IMR-90 (cell line): ENCODE measurements at regions not wholly inside any gene's neighbourhood (a gene's known extent, or its start where the extent isn't known, plus 50 kb on each side); places are given as distances from the start of the nearest gene placed in this dataset.

ENCODE experiments used
- ATAC-seq: fragments of 200-7000 bp; cut with Tn5 transposase; 2 replicates; pipeline ENCODE4 v1.9.1; 2020; ENCODE audit warnings: low read depth, mild to moderate bottlenecking, moderate library complexity
- BruUV-seq: library from RNA; stranded (reverse); fragments of 400-500 nt; replicated peaks from 2 replicates; lab custom pipeline; 2021; lab: Mats Ljungman, UMichigan
- CTCF ChIA-PET: fragments of 300-600 bp; formaldehyde crosslinking; extraction: SDS; loops from one replicate; lab custom pipeline; 2021; ENCODE audit warnings: antibody characterized with exemption; lab: Yijun Ruan, JAX
- POLR2A ChIA-PET: fragments of 300-600 bp; sonication (Branson Sonifier 250); formaldehyde crosslinking; loops from one replicate; lab custom pipeline; 2022; ENCODE audit warnings: antibody characterized with exemption; ENCODE audit not compliant: unreplicated experiment; lab: Charles Lee
- DNase-seq: peaks from one replicate; pipeline ENCODE4 v3.0.0; 2013
- H2AFZ ChIP-seq: replicated peaks from 2 replicates; pipeline ENCODE3; 2013; ENCODE audit warnings: low read length, mild to moderate bottlenecking; ENCODE audit not compliant: poor library complexity
- H2AK5ac ChIP-seq: 2 replicates; pipeline ENCODE4 v1.6.1; 2013; ENCODE audit warnings: low read depth, low read length, inconsistent platforms
- H2AK9ac ChIP-seq: replicated peaks from 2 replicates; pipeline ENCODE3; 2013; ENCODE audit warnings: mild to moderate bottlenecking, low read depth, low read length, moderate library complexity; ENCODE audit not compliant: poor library complexity
- H2BK120ac ChIP-seq: 2 replicates; pipeline ENCODE4 v1.6.1; 2013; ENCODE audit warnings: low read depth, low read length, inconsistent platforms
- H2BK15ac ChIP-seq: 3 replicates; pipeline ENCODE4 v1.6.1; 2013; ENCODE audit warnings: low read depth, low read length, inconsistent platforms
- H2BK20ac ChIP-seq: 2 replicates; pipeline ENCODE4 v1.6.1; 2013; ENCODE audit warnings: low read depth, mild to moderate bottlenecking, inconsistent platforms, low read length, moderate library complexity
- H2BK5ac ChIP-seq: 2 replicates; pipeline ENCODE4 v1.6.1; 2013; ENCODE audit warnings: mild to moderate bottlenecking, low read depth, low read length, inconsistent platforms; ENCODE audit not compliant: poor library complexity, severe bottlenecking
- H3K14ac ChIP-seq: replicated peaks from 2 replicates; pipeline ENCODE4 v1.6.1; 2013; ENCODE audit warnings: low read depth, low read length, inconsistent platforms
- H3K18ac ChIP-seq: 2 replicates; pipeline ENCODE4 v1.6.1; 2013; ENCODE audit warnings: low read depth, low read length, control low read depth
- H3K23ac ChIP-seq: 2 replicates; pipeline ENCODE4 v1.6.1; 2013; ENCODE audit warnings: low read depth, low read length, inconsistent platforms
- H3K27ac ChIP-seq: 2 replicates; pipeline ENCODE4 v1.5.1; 2013; ENCODE audit warnings: mild to moderate bottlenecking, control low read depth, low read length; ENCODE audit not compliant: insufficient read depth
- H3K27me3 ChIP-seq: 2 replicates; pipeline ENCODE4 v1.6.1; 2013; ENCODE audit warnings: low read length; ENCODE audit not compliant: control insufficient read depth, insufficient read depth
- H3K36me3 ChIP-seq: 2 replicates; pipeline ENCODE4 v1.6.1; 2013; ENCODE audit warnings: low read length, mixed read lengths; ENCODE audit not compliant: control insufficient read depth, insufficient read depth
- H3K4ac ChIP-seq: 2 replicates; pipeline ENCODE4 v1.6.1; 2013; ENCODE audit warnings: low read depth, low read length, inconsistent platforms
- H3K4me1 ChIP-seq: 2 replicates; pipeline ENCODE4 v1.6.1; 2013; ENCODE audit warnings: low read length, mixed read lengths; ENCODE audit not compliant: control insufficient read depth, insufficient read depth
- H3K4me2 ChIP-seq: 2 replicates; pipeline ENCODE4 v1.6.1; 2013; ENCODE audit warnings: low read depth, mild to moderate bottlenecking, control low read depth, low read length, moderate library complexity
- H3K4me3 ChIP-seq: 2 replicates; pipeline ENCODE4 v1.5.1; 2013; ENCODE audit warnings: low read depth, mild to moderate bottlenecking, control low read depth, low read length, moderate library complexity; ENCODE audit not compliant: insufficient read depth
- H3K56ac ChIP-seq: 2 replicates; pipeline ENCODE4 v1.6.1; 2013; ENCODE audit warnings: low read length, inconsistent platforms; ENCODE audit not compliant: insufficient read depth; ENCODE audit errors: extremely low read depth
- H3K79me1 ChIP-seq, 2 experiments: 2 replicates each; pipeline ENCODE4 v1.6.1; 2013; ENCODE audit warnings: low read length in 2 of 2, inconsistent platforms in 1 of 2, low read depth in 1 of 2
- H3K9ac ChIP-seq: 2 replicates; pipeline ENCODE4 v1.6.1; 2013; ENCODE audit warnings: low read depth, low read length, control low read depth
- H3K9me1 ChIP-seq: 2 replicates; pipeline ENCODE4 v1.6.1; 2013; ENCODE audit warnings: low read length, inconsistent platforms; ENCODE audit not compliant: insufficient read depth
- H3K9me3 ChIP-seq: 2 replicates; pipeline ENCODE4 v1.6.1; 2013; ENCODE audit warnings: low read length; ENCODE audit not compliant: control insufficient read depth, insufficient read depth
- H4K20me1 ChIP-seq: 2 replicates; pipeline ENCODE4 v1.6.1; 2013; ENCODE audit warnings: low read length, inconsistent platforms; ENCODE audit not compliant: insufficient read depth
- H4K5ac ChIP-seq: 2 replicates; pipeline ENCODE4 v1.6.1; 2013; ENCODE audit warnings: mild to moderate bottlenecking, low read depth, low read length, control low read depth
- H4K8ac ChIP-seq, 2 experiments: 2 replicates each; pipeline ENCODE4 v1.6.1; 2013; ENCODE audit warnings: low read depth in 2 of 2, low read length in 2 of 2, control low read depth in 1 of 2, inconsistent platforms in 1 of 2
- H4K91ac ChIP-seq: 2 replicates; pipeline ENCODE4 v1.6.1; 2013; ENCODE audit warnings: low read depth, low read length, inconsistent platforms; ENCODE audit not compliant: insufficient read depth
- BHLHE40 ChIP-seq: fragments of 150-350 bp; IDR thresholded peaks from 2 replicates; pipeline ENCODE4 v1.6.1; 2016; ENCODE audit warnings: mild to moderate bottlenecking, low read depth, low read length
- CHD1 ChIP-seq: IDR thresholded peaks from 2 replicates; pipeline ENCODE4 v1.6.1; 2012; ENCODE audit warnings: low read depth, low read length, improper control_type of control experiment
- MAZ ChIP-seq: IDR thresholded peaks from 2 replicates; pipeline ENCODE4 v1.6.1; 2012; ENCODE audit warnings: low read depth, mild to moderate bottlenecking, low read length, improper control_type of control experiment, moderate library complexity, borderline replicate concordance
- RCOR1 ChIP-seq: IDR thresholded peaks from 2 replicates; pipeline ENCODE4 v1.6.1; 2012; ENCODE audit warnings: mild to moderate bottlenecking, low read length, improper control_type of control experiment; ENCODE audit not compliant: insufficient replicate concordance
- RFX5 ChIP-seq: IDR thresholded peaks from 2 replicates; pipeline ENCODE4 v1.8.0; 2012; ENCODE audit warnings: low read depth, mild to moderate bottlenecking, low read length, moderate library complexity
- SMC3 ChIP-seq: fragments of 150-350 bp; IDR thresholded peaks from 2 replicates; pipeline ENCODE4 v1.6.1; 2016; ENCODE audit warnings: low read depth, mild to moderate bottlenecking, antibody characterized with exemption, low read length, moderate library complexity
- WGBS, 2 experiments: methylation state at CpG; one replicate each; pipeline versions ENCODE4 v1.1.5 to v1.1.7; 2013; ENCODE audit warnings: missing lambda C conversion rate in 2 of 2; ENCODE audit not compliant: insufficient read length in 1 of 2; ENCODE audit errors: extremely low coverage in 2 of 2; 5-methylcytosine and 5-hydroxymethylcytosine counted together
- dilution Hi-C: fragments of 300-500 bp; cut with HindIII; formaldehyde crosslinking; loops from one replicate; pipeline ENCODE4 v1.14.3; 2018; ENCODE audit warnings: low sequenced_read_pairs; ENCODE audit not compliant: unreplicated experiment
- in situ Hi-C: fragments of 300-500 bp; cut with MboI; formaldehyde crosslinking; loops from 3 replicates; pipeline ENCODE4 v1.14.3; 2019; ENCODE audit warnings: low sequenced_read_pairs, inconsistent platforms, mixed read lengths
- intact Hi-C: fragments of 100-400 bp; cut with micrococcal nuclease; formaldehyde crosslinking; loops from 2 replicates; pipeline ENCODE4 v1.10.0; 2022
- TF ChIP-seq, protein P1 (sequence below): fragments of 150-350 bp; IDR thresholded peaks from 2 replicates; pipeline ENCODE4 v1.6.1; 2016; ENCODE audit warnings: low read depth, mild to moderate bottlenecking, low read length, moderate library complexity, borderline replicate concordance
- TF ChIP-seq, protein P2 (sequence below): conservative IDR thresholded peaks from 2 replicates; pipeline ENCODE4 v1.5.1; 2012; ENCODE audit warnings: mild to moderate bottlenecking, low read depth, low read length, improper control_type of control experiment

DNA sequence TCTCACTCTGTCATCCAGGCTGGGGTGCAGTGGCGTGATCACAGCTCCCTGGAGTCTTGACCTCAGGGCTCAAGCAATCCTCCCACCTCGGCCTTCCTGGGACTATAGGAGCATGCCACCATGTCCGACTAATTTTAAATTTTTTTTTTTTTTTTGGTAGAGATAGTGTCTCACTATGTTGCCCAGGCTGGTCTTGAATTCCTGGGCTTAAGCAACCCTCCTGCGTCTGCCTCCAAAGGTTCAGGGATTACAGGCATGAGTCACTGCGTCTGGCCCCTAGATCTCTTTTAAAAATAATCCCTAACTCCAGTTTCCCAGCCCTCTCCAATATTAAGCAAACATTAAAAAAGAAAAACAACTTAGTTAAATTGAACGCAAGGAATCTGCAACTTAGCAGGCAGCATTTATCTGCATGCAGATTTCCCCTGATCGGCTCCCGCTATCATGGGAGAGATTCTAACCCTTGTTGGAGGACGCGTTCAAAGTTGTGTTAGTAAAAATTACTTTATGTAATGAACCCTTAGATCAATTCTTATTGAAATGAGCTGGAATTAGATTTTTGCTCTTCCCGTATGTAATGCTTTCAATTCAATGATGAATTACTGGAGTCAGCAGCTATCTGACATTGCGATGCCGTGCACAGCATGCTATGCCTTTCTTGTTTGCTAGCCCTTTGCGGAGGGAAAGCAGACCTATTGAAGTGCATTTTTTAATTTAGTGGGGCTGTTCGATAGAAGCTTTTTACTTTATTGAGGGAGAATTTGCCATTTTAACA lies 171.7 kb downstream of the HAPSTR1 start:
- CTCF ChIA-PET, result no interaction called here

More for the DNA sequence above, 171.7 kb downstream of the HAPSTR1 start:
- no peak overlapping the region for H2AK5ac ChIP-seq
- no peak overlapping the region for H3K4ac ChIP-seq
- H4K5ac ChIP-seq, result no peak overlapping the region
- no peak overlapping the region for H3K23ac ChIP-seq
- no peak overlapping the region for H3K27ac ChIP-seq
- H2AFZ ChIP-seq, result no peak overlapping the region
- no peak overlapping the region for H3K18ac ChIP-seq
- no peak overlapping the region for H2AK9ac ChIP-seq
- POLR2A ChIA-PET, result no interaction called here
- 62% methylated on average over 2 of the region's 15 CpGs; no CpG with 5 or more reads in 1 of the 2 experiments for WGBS, 2 experiments
- in situ Hi-C loops, result no loop called here
- no peak overlapping the region for H3K4me2 ChIP-seq
- BruUV-seq, result no TSS peak
- H2BK120ac ChIP-seq, result no peak overlapping the region
- no peak overlapping the region for H3K56ac ChIP-seq
- dilution Hi-C loops, result no loop called here
- no peak overlapping the region for H2BK20ac ChIP-seq
- H4K91ac ChIP-seq, result no peak overlapping the region
- no peak overlapping the region for H3K14ac ChIP-seq
- H3K79me1 ChIP-seq, result no peaks in the 10 kb centered on the region
- no peaks in the 10 kb centered on the region for H3K9me3 ChIP-seq
- no peaks in the 10 kb centered on the region for H3K9me1 ChIP-seq
- H2BK5ac ChIP-seq, result no peak overlapping the region
- no peaks in the 10 kb centered on the region for H3K36me3 ChIP-seq
- H3K27me3 ChIP-seq, result no peaks in the 10 kb centered on the region
- DNase-seq, result no peak
- intact Hi-C loops, result no loop called here
- no peak for TF ChIP-seq MAZ
- TF ChIP-seq RCOR1, result no peak
- TF ChIP-seq, protein P1, sequence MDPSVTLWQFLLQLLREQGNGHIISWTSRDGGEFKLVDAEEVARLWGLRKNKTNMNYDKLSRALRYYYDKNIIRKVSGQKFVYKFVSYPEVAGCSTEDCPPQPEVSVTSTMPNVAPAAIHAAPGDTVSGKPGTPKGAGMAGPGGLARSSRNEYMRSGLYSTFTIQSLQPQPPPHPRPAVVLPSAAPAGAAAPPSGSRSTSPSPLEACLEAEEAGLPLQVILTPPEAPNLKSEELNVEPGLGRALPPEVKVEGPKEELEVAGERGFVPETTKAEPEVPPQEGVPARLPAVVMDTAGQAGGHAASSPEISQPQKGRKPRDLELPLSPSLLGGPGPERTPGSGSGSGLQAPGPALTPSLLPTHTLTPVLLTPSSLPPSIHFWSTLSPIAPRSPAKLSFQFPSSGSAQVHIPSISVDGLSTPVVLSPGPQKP, result no peak
- TF ChIP-seq SMC3, result no peak
- TF ChIP-seq CHD1, result no peak
- TF ChIP-seq, protein P2, sequence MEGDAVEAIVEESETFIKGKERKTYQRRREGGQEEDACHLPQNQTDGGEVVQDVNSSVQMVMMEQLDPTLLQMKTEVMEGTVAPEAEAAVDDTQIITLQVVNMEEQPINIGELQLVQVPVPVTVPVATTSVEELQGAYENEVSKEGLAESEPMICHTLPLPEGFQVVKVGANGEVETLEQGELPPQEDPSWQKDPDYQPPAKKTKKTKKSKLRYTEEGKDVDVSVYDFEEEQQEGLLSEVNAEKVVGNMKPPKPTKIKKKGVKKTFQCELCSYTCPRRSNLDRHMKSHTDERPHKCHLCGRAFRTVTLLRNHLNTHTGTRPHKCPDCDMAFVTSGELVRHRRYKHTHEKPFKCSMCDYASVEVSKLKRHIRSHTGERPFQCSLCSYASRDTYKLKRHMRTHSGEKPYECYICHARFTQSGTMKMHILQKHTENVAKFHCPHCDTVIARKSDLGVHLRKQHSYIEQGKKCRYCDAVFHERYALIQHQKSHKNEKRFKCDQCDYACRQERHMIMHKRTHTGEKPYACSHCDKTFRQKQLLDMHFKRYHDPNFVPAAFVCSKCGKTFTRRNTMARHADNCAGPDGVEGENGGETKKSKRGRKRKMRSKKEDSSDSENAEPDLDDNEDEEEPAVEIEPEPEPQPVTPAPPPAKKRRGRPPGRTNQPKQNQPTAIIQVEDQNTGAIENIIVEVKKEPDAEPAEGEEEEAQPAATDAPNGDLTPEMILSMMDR, result no peak
- no peak for TF ChIP-seq BHLHE40
- TF ChIP-seq RFX5, result no peak
- H3K4me3 ChIP-seq, result no peak overlapping the region
- H3K9ac ChIP-seq, result no peak overlapping the region
- H4K8ac ChIP-seq, result no peak overlapping the region
- H3K4me1 ChIP-seq, result no peaks in the 10 kb centered on the region
- H2BK15ac ChIP-seq, result no peak overlapping the region
- no peaks in the 10 kb centered on the region for H4K20me1 ChIP-seq
- no peak for ATAC-seq
